SU-DHL-6 (cell line): ENCODE measurements at regions not wholly inside any gene's neighbourhood (a gene's known extent, or its start where the extent isn't known, plus 50 kb on each side); places are given as distances from the start of the nearest gene placed in this dataset.

ENCODE experiments used
- H2AFZ ChIP-seq: fragments of 200-600 bp; sonication (generic); 2 replicates; pipeline ENCODE4 v1.6.1; 2014; ENCODE audit warnings: low read depth, mild to moderate bottlenecking, moderate library complexity, mixed read lengths, antibody characterized with exemption, low read length; ENCODE audit not compliant: severe bottlenecking
- H3F3A ChIP-seq: fragments of 200-600 bp; shearing (Covaris generic); 2 replicates; pipeline ENCODE4 v1.6.0; 2016; ENCODE audit warnings: antibody characterized with exemption, mild to moderate bottlenecking; ENCODE audit not compliant: insufficient read depth
- H3K27ac ChIP-seq: fragments of 200-600 bp; sonication (generic); 2 replicates; pipeline ENCODE4 v1.5.1; 2016; ENCODE audit warnings: low read depth, mild to moderate bottlenecking, low read length, moderate library complexity, mixed read lengths
- H3K27me3 ChIP-seq: fragments of 200-600 bp; sonication (generic), shearing (Covaris generic); 2 replicates; pipeline ENCODE4 v1.6.0; 2014; ENCODE audit warnings: mild to moderate bottlenecking, low read length
- H3K36me3 ChIP-seq: fragments of 200-600 bp; sonication (generic); 2 replicates; pipeline ENCODE4 v1.6.1; 2014; ENCODE audit warnings: mild to moderate bottlenecking, low read length, mixed read lengths
- H3K4me2 ChIP-seq: fragments of 300-600, 200-600 bp; shearing (Covaris generic), sonication (generic); 2 replicates; pipeline ENCODE4 v1.6.0; 2014; ENCODE audit warnings: low read length, low read depth, mild to moderate bottlenecking; ENCODE audit not compliant: poor library complexity, severe bottlenecking
- H3K4me3 ChIP-seq: fragments of 200-600 bp; sonication (generic); 2 replicates; pipeline ENCODE4 v1.5.1; 2014; ENCODE audit warnings: antibody characterized with exemption, low read length, mild to moderate bottlenecking, mixed read lengths; ENCODE audit not compliant: insufficient read depth, poor library complexity, severe bottlenecking
- H3K79me2 ChIP-seq: fragments of 200-600 bp; sonication (generic); 2 replicates; pipeline ENCODE4 v1.6.1; 2014; ENCODE audit warnings: mild to moderate bottlenecking, low read length, moderate library complexity; ENCODE audit not compliant: insufficient read depth
- H3K9ac ChIP-seq: fragments of 200-600 bp; sonication (generic); 2 replicates; pipeline ENCODE4 v1.7.0; 2014; ENCODE audit warnings: mild to moderate bottlenecking, low read length
- H3K9me2 ChIP-seq: fragments of 200-600 bp; sonication (generic); replicated peaks from 2 replicates; pipeline ENCODE4 v1.6.1; 2014; ENCODE audit warnings: low read length; ENCODE audit not compliant: insufficient read depth
- H3K9me3 ChIP-seq: fragments of 200-600 bp; sonication (generic); 2 replicates; pipeline ENCODE4 v1.6.1; 2014; ENCODE audit warnings: low read length, mixed read lengths; ENCODE audit not compliant: insufficient read depth
- H4K20me1 ChIP-seq: fragments of 200-600 bp; sonication (generic); 2 replicates; pipeline ENCODE4 v1.6.1; 2014; ENCODE audit warnings: low read depth, mild to moderate bottlenecking, antibody characterized with exemption, low read length, moderate library complexity, mixed read lengths
- CTCF ChIP-seq: fragments of 200-600 bp; sonication (generic); IDR thresholded peaks from one replicate; pipeline ENCODE4 v1.5.1; 2017; ENCODE audit warnings: antibody characterized with exemption, mild to moderate bottlenecking, low read length, moderate library complexity; ENCODE audit not compliant: insufficient read depth, poor library complexity, severe bottlenecking
- EZH2phosphoT487 ChIP-seq: fragments of 200-600 bp; sonication (generic), shearing (Covaris generic); conservative IDR thresholded peaks from 2 replicates; pipeline ENCODE4 v1.6.1; 2018; ENCODE audit warnings: mild to moderate bottlenecking, antibody characterized with exemption, low read length, moderate library complexity, mixed read lengths

GRCh38 chr12:124243936-124244335 is 51.0 kb upstream of the RFLNA start:
- no peaks in the 10 kb centered on the region for H3K27me3 ChIP-seq
- H3K4me2 ChIP-seq = no peak overlapping the region
- H3F3A ChIP-seq = no peaks in the 10 kb centered on the region
- H3K4me3 ChIP-seq = no peak overlapping the region
- no peaks in the 10 kb centered on the region for H3K9me3 ChIP-seq
- no peaks in the 10 kb centered on the region for H3K36me3 ChIP-seq
- no peaks in the 10 kb centered on the region for H3K79me2 ChIP-seq
- H3K9ac ChIP-seq = no peak overlapping the region
- H2AFZ ChIP-seq = no peak overlapping the region
- no peaks in the 10 kb centered on the region for H3K9me2 ChIP-seq
- TF ChIP-seq EZH2phosphoT487 (no peak), CTCF (no peak)
- no peak overlapping the region for H3K27ac ChIP-seq
- H4K20me1 ChIP-seq = no peaks in the 10 kb centered on the region
